Ovary (tissue), 3 donors: ENCODE measurements at regions not wholly inside any gene's neighbourhood (a gene's known extent, or its start where the extent isn't known, plus 50 kb on each side); places are given as distances from the start of the nearest gene placed in this dataset.

ENCODE experiments used
- EP300 ChIP-seq: sonication (generic); formaldehyde crosslinking; IDR thresholded peaks from one replicate; pipeline ENCODE4 v1.6.1; 2017; ENCODE audit warnings: antibody characterized with exemption
- POLR2A ChIP-seq: fragments of 450-650 bp; IDR thresholded peaks from one replicate; pipeline ENCODE4 v1.6.1; 2017; ENCODE audit warnings: antibody characterized with exemption, mild to moderate bottlenecking, moderate library complexity
- TF ChIP-seq, protein P1 (sequence below), 3 donors: fragments of 450-650 bp in 2 of 3; fragments of 200-600 bp in 1 of 3; IDR thresholded peaks; one replicate each; pipeline versions ENCODE4 v1.5.1 to v1.8.0; 2016 to 2022; ENCODE audit warnings: antibody characterized with exemption in 3 of 3, mild to moderate bottlenecking in 1 of 3
- donor health status: DM: no; HTN: no; CAD: no.

DNA sequence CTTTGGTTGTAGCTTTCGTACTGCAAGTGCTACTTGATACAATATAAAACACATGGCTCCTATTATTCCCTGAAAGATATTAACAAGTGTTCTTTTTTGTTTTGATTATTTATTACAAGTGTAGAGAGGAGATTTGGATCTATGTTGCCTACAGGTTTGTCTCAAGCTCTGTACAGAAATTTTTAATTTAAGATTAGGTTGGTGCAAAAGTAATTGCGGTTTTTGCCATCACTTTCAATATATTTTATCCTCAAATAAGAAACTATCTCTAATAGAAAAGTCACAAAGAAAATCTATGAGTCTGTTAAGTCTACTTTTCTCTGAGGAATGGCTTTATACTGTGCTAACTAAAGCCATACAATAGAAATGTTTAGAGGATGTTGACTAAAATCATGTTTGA, 1086.1 kb downstream of the GRM8 start:
- TF ChIP-seq, protein P1, sequence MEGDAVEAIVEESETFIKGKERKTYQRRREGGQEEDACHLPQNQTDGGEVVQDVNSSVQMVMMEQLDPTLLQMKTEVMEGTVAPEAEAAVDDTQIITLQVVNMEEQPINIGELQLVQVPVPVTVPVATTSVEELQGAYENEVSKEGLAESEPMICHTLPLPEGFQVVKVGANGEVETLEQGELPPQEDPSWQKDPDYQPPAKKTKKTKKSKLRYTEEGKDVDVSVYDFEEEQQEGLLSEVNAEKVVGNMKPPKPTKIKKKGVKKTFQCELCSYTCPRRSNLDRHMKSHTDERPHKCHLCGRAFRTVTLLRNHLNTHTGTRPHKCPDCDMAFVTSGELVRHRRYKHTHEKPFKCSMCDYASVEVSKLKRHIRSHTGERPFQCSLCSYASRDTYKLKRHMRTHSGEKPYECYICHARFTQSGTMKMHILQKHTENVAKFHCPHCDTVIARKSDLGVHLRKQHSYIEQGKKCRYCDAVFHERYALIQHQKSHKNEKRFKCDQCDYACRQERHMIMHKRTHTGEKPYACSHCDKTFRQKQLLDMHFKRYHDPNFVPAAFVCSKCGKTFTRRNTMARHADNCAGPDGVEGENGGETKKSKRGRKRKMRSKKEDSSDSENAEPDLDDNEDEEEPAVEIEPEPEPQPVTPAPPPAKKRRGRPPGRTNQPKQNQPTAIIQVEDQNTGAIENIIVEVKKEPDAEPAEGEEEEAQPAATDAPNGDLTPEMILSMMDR (IDR thresholded peaks at IDR 0.05) = no peak
- TF ChIP-seq POLR2A (no peak), EP300 (no peak)
